HEK293 (cell line): ENCODE measurements at regions not wholly inside any gene's neighbourhood (a gene's known extent, or its start where the extent isn't known, plus 50 kb on each side); places are given as distances from the start of the nearest gene placed in this dataset.

ENCODE experiments used
- CTCF ChIA-PET: fragments of 350-600 bp; formaldehyde crosslinking; extraction: SDS; loops from one replicate; lab custom pipeline; 2021; ENCODE audit warnings: antibody characterized with exemption; lab: Yijun Ruan, JAX
- POLR2A ChIA-PET: fragments of 300-600 bp; formaldehyde crosslinking; extraction: SDS; loops from one replicate; lab custom pipeline; 2020; ENCODE audit warnings: antibody characterized with exemption, inconsistent platforms; lab: Yijun Ruan, JAX
- H3K27ac ChIP-seq: fragments of 200-500 bp; sonication (Bioruptor generic); 2 replicates; pipeline ENCODE4 v1.5.1; 2014; ENCODE audit warnings: low read depth, low read length, control low read depth, inconsistent platforms; ENCODE audit errors: extremely low read depth
- H3K36me3 ChIP-seq, 2 experiments: fragments of 200-500 bp in 1 of 2; sonication (Bioruptor generic) in 1 of 2; 1 replicate in 1 of 2; 2 replicates in 1 of 2; pipeline ENCODE4 v1.5.1; 2014 to 2017; ENCODE audit warnings: inconsistent platforms in 2 of 2, low read length in 2 of 2; ENCODE audit not compliant: control insufficient read depth in 2 of 2, insufficient read depth in 1 of 2
- H3K4me1 ChIP-seq: fragments of 200-500 bp; sonication (Bioruptor generic); 2 replicates; pipeline ENCODE4 v1.5.1; 2014; ENCODE audit warnings: mild to moderate bottlenecking, low read length, inconsistent platforms; ENCODE audit not compliant: control insufficient read depth, insufficient read depth
- H3K4me3 ChIP-seq: 2 replicates; pipeline ENCODE4 v1.5.1; 2011; ENCODE audit warnings: low read depth, mild to moderate bottlenecking, control low read depth, low read length, moderate library complexity
- H3K9me3 ChIP-seq: fragments of 200-500 bp; sonication (Bioruptor generic); 2 replicates; pipeline ENCODE4 v1.5.1; 2014; ENCODE audit warnings: low read depth, low read length, inconsistent platforms; ENCODE audit not compliant: control insufficient read depth, insufficient read depth
- EGR2 ChIP-seq: fragments of 450-650 bp; formaldehyde crosslinking; IDR thresholded peaks from 2 replicates; pipeline ENCODE4 v1.5.1; 2016; ENCODE audit warnings: low read depth, missing biosample characterization, missing genetic modification characterization
- ZFHX2 ChIP-seq: fragments of 450-650 bp; formaldehyde crosslinking; conservative IDR thresholded peaks from 2 replicates; pipeline ENCODE4 v1.5.1; 2016; ENCODE audit warnings: missing biosample characterization, missing genetic modification characterization
- ZIC2 ChIP-seq: fragments of 450-650 bp; formaldehyde crosslinking; IDR thresholded peaks from 2 replicates; pipeline ENCODE4 v1.5.1; 2016; ENCODE audit warnings: missing biosample characterization, missing genetic modification characterization
- ZNF501 ChIP-seq: fragments of 450-650 bp; formaldehyde crosslinking; IDR thresholded peaks from 2 replicates; pipeline ENCODE4 v1.5.1; 2016; ENCODE audit warnings: missing biosample characterization, missing genetic modification characterization

GRCh38 chr22:33109514-33110430 lies 51.6 kb upstream of the SYN3 start:
- Histone ChIP-seq H3K4me1 (peaks cover 4% of the 10 kb centered on the region), H3K9me3 (no peaks in the 10 kb centered on the region), H3K27ac (no peak overlapping the region), H3K4me3 (no peak overlapping the region), H3K36me3 (no peaks in the 10 kb centered on the region)
- peak; percentile 73 for TF ChIP-seq ZFHX2 (tag by site-specific recombination)
- TF ChIP-seq EGR2 (tag by site-specific recombination): peak; percentile 54; the same call in 1 of the 2 replicates
- TF ChIP-seq ZNF501: no peak
- CTCF ChIA-PET: interaction anchor here (1.0 to 1.7 kb wide), 2 partner anchors 12 to 51 kb away, joined by 4 to 11 read pairs; partner anchors contain the start of gene SYN3
- POLR2A ChIA-PET: no interaction called here

GRCh38 chr22:33108037-33108436 lies 49.9 kb upstream of the SYN3 start:
- CTCF ChIA-PET: interaction anchor here (0.6 to 1.7 kb wide), 5 partner anchors 10 to 664 kb away, joined by 3 to 11 read pairs (median 3); no protein-coding TSS in a partner anchor
- Histone ChIP-seq H3K4me1 (peaks cover 4% of the 10 kb centered on the region), H3K4me3 (no peak overlapping the region), H3K27ac (no peak overlapping the region), H3K36me3 (no peaks in the 10 kb centered on the region), H3K9me3 (no peaks in the 10 kb centered on the region)
- TF ChIP-seq ZIC2: no peak
- POLR2A ChIA-PET: no interaction called here
